HCT116 (cell line): ENCODE measurements at regions not wholly inside any gene's neighbourhood (a gene's known extent, or its start where the extent isn't known, plus 50 kb on each side); places are given as distances from the start of the nearest gene placed in this dataset.

Source experiments
- ATAC-seq: fragments of 200-7000 bp; cut with Tn5 transposase; 2 replicates; pipeline ENCODE4 v1.9.1; 2020; ENCODE audit warnings: mild to moderate bottlenecking, moderate library complexity
- BruUV-seq: library from RNA; stranded (reverse); fragments of 400-500 nt; replicated peaks from 2 replicates; lab custom pipeline; 2021; lab: Mats Ljungman, UMichigan
- CTCF ChIA-PET: fragments of 300-600 bp; sonication (Branson Sonifier 250); formaldehyde crosslinking; loops from one replicate; lab custom pipeline; 2021; ENCODE audit warnings: antibody characterized with exemption; lab: Charles Lee
- POLR2A ChIA-PET: fragments of 300-600, 350-600 bp; sonication (Branson Sonifier 250); formaldehyde crosslinking; loops from one replicate; lab custom pipeline; 2021; ENCODE audit warnings: antibody characterized with exemption; lab: Charles Lee
- RAD21 ChIA-PET, 2 experiments: fragments of 300-600 bp; sonication (Branson Sonifier 250); formaldehyde crosslinking; loops; one replicate each; lab custom pipeline; 2023; ENCODE audit warnings: low total read pairs in 2 of 2; ENCODE audit not compliant: uncharacterized antibody in 2 of 2, unreplicated experiment in 2 of 2, low non-redundant PET in 1 of 2; lab: Charles Lee
- DNase-seq: peaks from one replicate; pipeline ENCODE4 v3.0.0-alpha.2; 2010; ENCODE audit warnings: low read depth, low spot score
- H2AFZ ChIP-seq: fragments of 200-600 bp; shearing (Covaris generic), sonication (generic); 2 replicates; pipeline ENCODE4 v1.6.1; 2017; ENCODE audit warnings: low read depth, mixed run types, mixed read lengths, antibody characterized with exemption, low read length; ENCODE audit not compliant: poor library complexity, severe bottlenecking
- H3K27ac ChIP-seq: 2 replicates; pipeline ENCODE4 v1.5.1; 2012; ENCODE audit warnings: low read depth, low read length
- H3K27me3 ChIP-seq: fragments of 200-600 bp; sonication (generic); 2 replicates; pipeline ENCODE4 v1.6.1; 2016; ENCODE audit warnings: mixed run types, low read length, mixed read lengths; ENCODE audit not compliant: insufficient read depth
- H3K36me3 ChIP-seq, 2 experiments: fragments of 200-500 bp in 1 of 2; fragments of 200-600 bp in 1 of 2; sonication (Bioruptor generic) in 1 of 2; sonication (generic) in 1 of 2; 2 replicates each; pipeline versions ENCODE4 v1.5.1 to v1.6.1; 2014 to 2016; ENCODE audit warnings: low read length in 2 of 2, inconsistent platforms in 1 of 2, mixed read lengths in 1 of 2, mixed run types in 1 of 2; ENCODE audit not compliant: insufficient read depth in 2 of 2, control insufficient read depth in 1 of 2
- H3K4me1 ChIP-seq, 2 experiments: fragments of 200-600 bp in 1 of 2; sonication (generic) in 1 of 2; 2 replicates each; pipeline versions ENCODE4 v1.5.1 to v1.6.1; 2012 to 2017; ENCODE audit warnings: low read length in 2 of 2, inconsistent platforms in 1 of 2, mild to moderate bottlenecking in 1 of 2, mixed read lengths in 1 of 2, mixed run types in 1 of 2, moderate library complexity in 1 of 2; ENCODE audit not compliant: insufficient read depth in 2 of 2, control insufficient read depth in 1 of 2
- H3K4me2 ChIP-seq: fragments of 200-600 bp; sonication (generic); 2 replicates; pipeline ENCODE4 v1.6.1; 2017; ENCODE audit warnings: mixed run types, low read length, mixed read lengths
- H3K4me3 ChIP-seq, 2 experiments: fragments of 200-600 bp in 1 of 2; sonication (generic) in 1 of 2; replicated peaks in 1 of 2; 2 replicates each; pipeline ENCODE4 v1.5.1; 2011 to 2016; ENCODE audit warnings: low read length in 2 of 2, control low read depth in 1 of 2, low read depth in 1 of 2, mild to moderate bottlenecking in 1 of 2, mixed read lengths in 1 of 2, mixed run types in 1 of 2
- H3K79me2 ChIP-seq: fragments of 200-600 bp; sonication (generic); 2 replicates; pipeline ENCODE4 v1.6.1; 2017; ENCODE audit warnings: mild to moderate bottlenecking, mixed run types, low read length, moderate library complexity, mixed read lengths; ENCODE audit not compliant: insufficient read depth
- H3K9ac ChIP-seq: fragments of 200-600 bp; sonication (generic); 2 replicates; pipeline ENCODE4 v1.6.1; 2016; ENCODE audit warnings: low read length, mixed read lengths
- H3K9me2 ChIP-seq: fragments of 200-600 bp; sonication (generic), shearing (Covaris generic); 2 replicates; pipeline ENCODE4 v1.6.1; 2017; ENCODE audit warnings: mixed run types, mild to moderate bottlenecking, moderate library complexity; ENCODE audit not compliant: insufficient read depth
- H3K9me3 ChIP-seq, 2 experiments: fragments of 200-500 bp in 1 of 2; fragments of 200-600 bp in 1 of 2; sonication (Bioruptor generic) in 1 of 2; sonication (generic) in 1 of 2; 2 replicates each; pipeline ENCODE4 v1.6.1; 2014 to 2017; ENCODE audit warnings: low read length in 2 of 2, mixed read lengths in 2 of 2, inconsistent platforms in 1 of 2, low read depth in 1 of 2, mild to moderate bottlenecking in 1 of 2, mixed run types in 1 of 2, moderate library complexity in 1 of 2; ENCODE audit not compliant: control insufficient read depth in 1 of 2, insufficient read depth in 1 of 2
- H4K20me1 ChIP-seq: fragments of 200-600 bp; sonication (generic), shearing (Covaris generic); 2 replicates; pipeline ENCODE4 v1.6.1; 2017; ENCODE audit warnings: mixed run types, mild to moderate bottlenecking, moderate library complexity; ENCODE audit not compliant: insufficient read depth
- CEBPB ChIP-seq: IDR thresholded peaks from 2 replicates; pipeline ENCODE4 v1.6.1; 2012; ENCODE audit warnings: low read depth
- EGR1 ChIP-seq: IDR thresholded peaks from 2 replicates; pipeline ENCODE4 v1.6.1; 2012; ENCODE audit warnings: low read depth
- ELF1 ChIP-seq: IDR thresholded peaks from 2 replicates; pipeline ENCODE4 v1.6.1; 2012; ENCODE audit warnings: low read depth, borderline replicate concordance
- EZH2 ChIP-seq: fragments of 200-600 bp; sonication (generic); IDR thresholded peaks from 2 replicates; pipeline ENCODE4 v1.6.1; 2017; ENCODE audit warnings: antibody characterized with exemption, mixed run types
- EZH2phosphoT487 ChIP-seq: fragments of 200-600 bp; IDR thresholded peaks from 2 replicates; pipeline ENCODE4 v1.6.1; 2018; ENCODE audit warnings: antibody characterized with exemption, borderline replicate concordance
- JUND ChIP-seq: IDR thresholded peaks from 2 replicates; pipeline ENCODE4 v1.6.1; 2012
- RAD21 ChIP-seq: IDR thresholded peaks from 2 replicates; pipeline ENCODE4 v1.6.1; 2012; ENCODE audit warnings: low read depth, mild to moderate bottlenecking
- SIN3A ChIP-seq: IDR thresholded peaks from 2 replicates; pipeline ENCODE4 v1.6.1; 2012; ENCODE audit warnings: low read depth
- SP1 ChIP-seq: IDR thresholded peaks from 2 replicates; pipeline ENCODE4 v1.6.1; 2012; ENCODE audit warnings: low read depth
- SRF ChIP-seq: IDR thresholded peaks from 2 replicates; pipeline ENCODE4 v1.6.1; 2012; ENCODE audit warnings: low read depth
- YY1 ChIP-seq: IDR thresholded peaks from 2 replicates; pipeline ENCODE4 v1.6.1; 2011; ENCODE audit warnings: low read length, low read depth, moderate library complexity, mild to moderate bottlenecking; ENCODE audit not compliant: insufficient replicate concordance; ENCODE audit errors: extremely low read depth
- ZNF274 ChIP-seq: fragments of 200-500 bp; sonication (Bioruptor generic); IDR thresholded peaks from 2 replicates; pipeline ENCODE4 v1.6.1; 2014; ENCODE audit warnings: mild to moderate bottlenecking, low read depth, low read length, inconsistent platforms
- intact Hi-C: fragments of 100-400 bp; cut with micrococcal nuclease; formaldehyde crosslinking; loops from 2 replicates; pipeline ENCODE4 v1.10.0; 2022
- TF ChIP-seq, protein P1 (sequence below): IDR thresholded peaks from 2 replicates; pipeline ENCODE4 v1.6.1; 2012
- TF ChIP-seq, protein P2 (sequence below), 3 experiments: fragments of 200-600 bp in 1 of 3; sonication (generic) in 1 of 3; IDR thresholded peaks in 2 of 3; conservative IDR thresholded peaks in 1 of 3; 2 replicates each; pipeline ENCODE4 v1.5.1; 2012 to 2017; ENCODE audit warnings: low read depth in 2 of 3, low read length in 2 of 3, antibody characterized with exemption in 1 of 3, borderline replicate concordance in 1 of 3, control low read depth in 1 of 3, mild to moderate bottlenecking in 1 of 3, mixed read lengths in 1 of 3, mixed run types in 1 of 3, moderate library complexity in 1 of 3; ENCODE audit not compliant: insufficient read depth in 1 of 3
- TF ChIP-seq, protein P3 (sequence below): IDR thresholded peaks from 2 replicates; pipeline ENCODE4 v1.6.1; 2012
- TF ChIP-seq, protein P4 (sequence below): IDR thresholded peaks from 2 replicates; pipeline ENCODE4 v1.6.1; 2012; ENCODE audit warnings: low read depth

DNA sequence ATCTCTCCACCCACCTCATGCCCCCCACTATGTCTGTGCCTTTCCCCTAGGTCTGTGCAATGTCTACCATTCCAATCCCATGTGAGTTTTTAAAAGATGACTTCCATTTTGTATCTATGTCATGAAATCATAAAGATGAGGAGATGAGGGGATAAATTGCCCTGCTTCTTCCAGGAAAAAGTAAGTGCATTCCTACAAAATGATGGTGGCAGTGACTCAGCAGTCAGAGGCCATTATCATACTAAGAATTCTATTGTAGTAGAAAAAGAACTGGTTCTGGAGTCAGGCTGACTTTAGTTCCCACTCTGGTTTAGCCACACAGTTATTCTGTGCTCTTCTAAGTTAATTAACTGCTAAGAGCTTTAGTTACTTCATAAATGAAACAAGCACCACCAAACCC lies 89.6 kb upstream of the API5 start:
- DNase-seq: no peak
- ChIA-PET CTCF (no interaction called here), POLR2A (no interaction called here)

More for the DNA sequence above, 89.6 kb upstream of the API5 start:
- BruUV-seq: no TSS peak
- H3K9ac ChIP-seq: no peak overlapping the region
- TF ChIP-seq SIN3A (no peak), ZNF274 (no peak), CEBPB (no peak), SRF (no peak), EGR1 (no peak), YY1 (no peak), ELF1 (no peak), EZH2 (no peak), RAD21 (no peak), EZH2phosphoT487 (no peak), JUND (no peak), SP1 (no peak)
- TF ChIP-seq, protein P1, sequence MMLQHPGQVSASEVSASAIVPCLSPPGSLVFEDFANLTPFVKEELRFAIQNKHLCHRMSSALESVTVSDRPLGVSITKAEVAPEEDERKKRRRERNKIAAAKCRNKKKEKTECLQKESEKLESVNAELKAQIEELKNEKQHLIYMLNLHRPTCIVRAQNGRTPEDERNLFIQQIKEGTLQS: no peak
- TF ChIP-seq, protein P2, sequence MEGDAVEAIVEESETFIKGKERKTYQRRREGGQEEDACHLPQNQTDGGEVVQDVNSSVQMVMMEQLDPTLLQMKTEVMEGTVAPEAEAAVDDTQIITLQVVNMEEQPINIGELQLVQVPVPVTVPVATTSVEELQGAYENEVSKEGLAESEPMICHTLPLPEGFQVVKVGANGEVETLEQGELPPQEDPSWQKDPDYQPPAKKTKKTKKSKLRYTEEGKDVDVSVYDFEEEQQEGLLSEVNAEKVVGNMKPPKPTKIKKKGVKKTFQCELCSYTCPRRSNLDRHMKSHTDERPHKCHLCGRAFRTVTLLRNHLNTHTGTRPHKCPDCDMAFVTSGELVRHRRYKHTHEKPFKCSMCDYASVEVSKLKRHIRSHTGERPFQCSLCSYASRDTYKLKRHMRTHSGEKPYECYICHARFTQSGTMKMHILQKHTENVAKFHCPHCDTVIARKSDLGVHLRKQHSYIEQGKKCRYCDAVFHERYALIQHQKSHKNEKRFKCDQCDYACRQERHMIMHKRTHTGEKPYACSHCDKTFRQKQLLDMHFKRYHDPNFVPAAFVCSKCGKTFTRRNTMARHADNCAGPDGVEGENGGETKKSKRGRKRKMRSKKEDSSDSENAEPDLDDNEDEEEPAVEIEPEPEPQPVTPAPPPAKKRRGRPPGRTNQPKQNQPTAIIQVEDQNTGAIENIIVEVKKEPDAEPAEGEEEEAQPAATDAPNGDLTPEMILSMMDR (IDR thresholded peaks at IDR 0.05 in 2 of 3, conservative IDR thresholded peaks at IDR 0.05 in 1 of 3; ENCODE audit: borderline replicate concordance in 1 of 3, insufficient read depth in 1 of 3, low read depth in 2 of 3, low read length in 2 of 3): no peak
- TF ChIP-seq, protein P3, sequence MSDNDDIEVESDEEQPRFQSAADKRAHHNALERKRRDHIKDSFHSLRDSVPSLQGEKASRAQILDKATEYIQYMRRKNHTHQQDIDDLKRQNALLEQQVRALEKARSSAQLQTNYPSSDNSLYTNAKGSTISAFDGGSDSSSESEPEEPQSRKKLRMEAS: no peak
- TF ChIP-seq, protein P4, sequence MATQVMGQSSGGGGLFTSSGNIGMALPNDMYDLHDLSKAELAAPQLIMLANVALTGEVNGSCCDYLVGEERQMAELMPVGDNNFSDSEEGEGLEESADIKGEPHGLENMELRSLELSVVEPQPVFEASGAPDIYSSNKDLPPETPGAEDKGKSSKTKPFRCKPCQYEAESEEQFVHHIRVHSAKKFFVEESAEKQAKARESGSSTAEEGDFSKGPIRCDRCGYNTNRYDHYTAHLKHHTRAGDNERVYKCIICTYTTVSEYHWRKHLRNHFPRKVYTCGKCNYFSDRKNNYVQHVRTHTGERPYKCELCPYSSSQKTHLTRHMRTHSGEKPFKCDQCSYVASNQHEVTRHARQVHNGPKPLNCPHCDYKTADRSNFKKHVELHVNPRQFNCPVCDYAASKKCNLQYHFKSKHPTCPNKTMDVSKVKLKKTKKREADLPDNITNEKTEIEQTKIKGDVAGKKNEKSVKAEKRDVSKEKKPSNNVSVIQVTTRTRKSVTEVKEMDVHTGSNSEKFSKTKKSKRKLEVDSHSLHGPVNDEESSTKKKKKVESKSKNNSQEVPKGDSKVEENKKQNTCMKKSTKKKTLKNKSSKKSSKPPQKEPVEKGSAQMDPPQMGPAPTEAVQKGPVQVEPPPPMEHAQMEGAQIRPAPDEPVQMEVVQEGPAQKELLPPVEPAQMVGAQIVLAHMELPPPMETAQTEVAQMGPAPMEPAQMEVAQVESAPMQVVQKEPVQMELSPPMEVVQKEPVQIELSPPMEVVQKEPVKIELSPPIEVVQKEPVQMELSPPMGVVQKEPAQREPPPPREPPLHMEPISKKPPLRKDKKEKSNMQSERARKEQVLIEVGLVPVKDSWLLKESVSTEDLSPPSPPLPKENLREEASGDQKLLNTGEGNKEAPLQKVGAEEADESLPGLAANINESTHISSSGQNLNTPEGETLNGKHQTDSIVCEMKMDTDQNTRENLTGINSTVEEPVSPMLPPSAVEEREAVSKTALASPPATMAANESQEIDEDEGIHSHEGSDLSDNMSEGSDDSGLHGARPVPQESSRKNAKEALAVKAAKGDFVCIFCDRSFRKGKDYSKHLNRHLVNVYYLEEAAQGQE: no peak
- H4K20me1 ChIP-seq: no peaks in the 10 kb centered on the region
- no peaks in the 10 kb centered on the region for H3K36me3 ChIP-seq
- H2AFZ ChIP-seq: no peak overlapping the region
- intact Hi-C loops: no loop called here
- ATAC-seq: no peak
- H3K9me3 ChIP-seq: no peaks in the 10 kb centered on the region
- no peak overlapping the region for H3K4me2 ChIP-seq
- no peaks in the 10 kb centered on the region for H3K9me2 ChIP-seq
- RAD21 ChIA-PET: no interaction called here
- H3K27me3 ChIP-seq: no peaks in the 10 kb centered on the region
- H3K4me3 ChIP-seq: no peak overlapping the region
- H3K4me1 ChIP-seq: no peaks in the 10 kb centered on the region
- H3K27ac ChIP-seq: no peak overlapping the region
- H3K79me2 ChIP-seq: no peaks in the 10 kb centered on the region
